Endothelial cell (in vitro differentiated cells): ENCODE measurements at regions not wholly inside any gene's neighbourhood (a gene's known extent, or its start where the extent isn't known, plus 50 kb on each side); places are given as distances from the start of the nearest gene placed in this dataset.

ENCODE experiments used
- DNase-seq: peaks from one replicate; pipeline ENCODE4 v3.0.0; 2021; ENCODE audit warnings: low spot score
- H3K27ac Mint-ChIP-seq: one replicate; pipeline ENCODE4 v1.8.0; 2021; ENCODE audit warnings: mixed read lengths, inconsistent platforms; ENCODE audit not compliant: unreplicated experiment
- H3K27me3 Mint-ChIP-seq: one replicate; pipeline ENCODE4 v1.8.0; 2021; ENCODE audit warnings: mild to moderate bottlenecking, moderate library complexity, mixed read lengths, inconsistent platforms; ENCODE audit not compliant: unreplicated experiment
- H3K36me3 Mint-ChIP-seq: one replicate; pipeline ENCODE4 v1.8.0; 2021; ENCODE audit warnings: mild to moderate bottlenecking, low read depth, mixed read lengths, inconsistent platforms; ENCODE audit not compliant: unreplicated experiment
- H3K4me1 Mint-ChIP-seq: one replicate; pipeline ENCODE4 v1.8.0; 2021; ENCODE audit warnings: mild to moderate bottlenecking, mixed read lengths, inconsistent platforms; ENCODE audit not compliant: unreplicated experiment
- H3K4me3 Mint-ChIP-seq: one replicate; pipeline ENCODE4 v1.8.0; 2021; ENCODE audit warnings: mild to moderate bottlenecking, mixed read lengths, inconsistent platforms; ENCODE audit not compliant: unreplicated experiment
- H3K9me3 Mint-ChIP-seq: one replicate; pipeline ENCODE4 v1.8.0; 2021; ENCODE audit warnings: mixed read lengths, inconsistent platforms; ENCODE audit not compliant: unreplicated experiment
- TF ChIP-seq, protein P1 (sequence below): fragments of 200-600 bp; sonication (generic); IDR thresholded peaks from one replicate; pipeline ENCODE4 v1.5.0; 2021; ENCODE audit warnings: antibody characterized with exemption; ENCODE audit not compliant: unreplicated experiment

DNA sequence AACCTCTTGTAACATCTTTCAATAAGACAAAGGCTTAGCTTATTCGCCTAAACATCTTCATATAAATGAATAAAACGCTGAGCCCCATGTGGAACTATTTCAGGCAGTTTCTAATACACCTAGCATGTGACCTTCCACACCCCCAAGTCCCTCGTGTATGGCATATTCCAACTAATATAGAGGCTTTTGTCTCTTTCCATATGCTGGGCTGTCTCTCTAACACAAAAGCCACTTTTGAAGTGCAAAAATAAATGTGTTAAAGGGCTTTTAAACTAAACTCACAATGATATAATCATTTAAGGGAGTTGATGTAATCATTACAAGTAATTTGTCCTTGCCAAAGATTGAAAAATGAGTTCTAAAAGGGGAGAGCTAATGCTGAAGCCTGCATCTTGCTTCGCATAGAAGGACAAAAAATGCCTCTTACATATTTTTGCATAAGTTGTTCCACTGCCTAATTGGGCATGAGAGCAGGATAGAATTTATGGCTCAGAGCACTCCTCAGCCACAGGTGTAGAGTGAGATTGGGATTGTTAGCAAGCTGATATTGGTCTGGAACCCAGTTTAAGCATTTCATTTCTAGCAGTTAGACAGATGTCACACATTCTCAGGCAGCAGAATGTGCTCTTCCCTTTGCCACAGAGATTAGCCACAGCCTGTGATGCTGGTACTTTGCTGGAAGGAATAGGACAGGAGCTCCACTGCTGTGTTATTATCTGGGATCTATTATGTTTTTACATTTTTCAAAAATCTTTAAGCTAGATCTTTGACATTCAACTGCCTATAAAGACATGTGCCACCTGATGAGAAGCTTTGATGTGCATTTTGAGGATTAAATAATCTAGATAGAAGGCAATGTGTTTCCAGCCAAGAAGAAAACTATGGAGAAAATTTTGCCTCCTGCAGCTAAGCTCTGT, 1044.4 kb downstream of the ADGRL2 start:
- no peaks in the 10 kb centered on the region for H3K36me3 Mint-ChIP-seq
- H3K9me3 Mint-ChIP-seq: no peaks in the 10 kb centered on the region
- H3K27me3 Mint-ChIP-seq: peaks cover 1% of the 10 kb centered on the region
- H3K4me3 Mint-ChIP-seq: no peak overlapping the region
- TF ChIP-seq, protein P1, sequence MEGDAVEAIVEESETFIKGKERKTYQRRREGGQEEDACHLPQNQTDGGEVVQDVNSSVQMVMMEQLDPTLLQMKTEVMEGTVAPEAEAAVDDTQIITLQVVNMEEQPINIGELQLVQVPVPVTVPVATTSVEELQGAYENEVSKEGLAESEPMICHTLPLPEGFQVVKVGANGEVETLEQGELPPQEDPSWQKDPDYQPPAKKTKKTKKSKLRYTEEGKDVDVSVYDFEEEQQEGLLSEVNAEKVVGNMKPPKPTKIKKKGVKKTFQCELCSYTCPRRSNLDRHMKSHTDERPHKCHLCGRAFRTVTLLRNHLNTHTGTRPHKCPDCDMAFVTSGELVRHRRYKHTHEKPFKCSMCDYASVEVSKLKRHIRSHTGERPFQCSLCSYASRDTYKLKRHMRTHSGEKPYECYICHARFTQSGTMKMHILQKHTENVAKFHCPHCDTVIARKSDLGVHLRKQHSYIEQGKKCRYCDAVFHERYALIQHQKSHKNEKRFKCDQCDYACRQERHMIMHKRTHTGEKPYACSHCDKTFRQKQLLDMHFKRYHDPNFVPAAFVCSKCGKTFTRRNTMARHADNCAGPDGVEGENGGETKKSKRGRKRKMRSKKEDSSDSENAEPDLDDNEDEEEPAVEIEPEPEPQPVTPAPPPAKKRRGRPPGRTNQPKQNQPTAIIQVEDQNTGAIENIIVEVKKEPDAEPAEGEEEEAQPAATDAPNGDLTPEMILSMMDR: no peak
- no peak overlapping the region for H3K27ac Mint-ChIP-seq
- DNase-seq: no peak
- H3K4me1 Mint-ChIP-seq: peaks cover 3% of the 10 kb centered on the region

DNA sequence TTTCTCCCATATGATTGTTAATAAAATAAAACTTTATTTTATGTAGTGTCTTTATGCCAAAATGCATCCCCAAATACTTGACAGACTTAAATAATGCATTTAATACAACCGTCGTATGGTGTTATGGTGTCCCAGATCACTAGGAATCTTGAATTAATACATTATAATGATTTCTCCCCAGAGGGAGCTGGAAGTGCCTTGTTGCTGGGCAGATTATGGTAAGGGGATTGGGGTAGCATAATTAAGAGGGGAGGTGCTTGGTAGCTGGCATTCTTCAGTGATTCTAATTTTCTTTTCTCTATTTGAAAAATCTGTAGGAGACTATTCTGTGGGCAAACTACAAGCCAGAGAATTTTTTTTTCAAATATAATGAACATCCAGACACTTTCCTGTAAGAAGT, 1043.7 kb downstream of the ADGRL2 start:
- H3K4me3 Mint-ChIP-seq: no peak overlapping the region
- no peaks in the 10 kb centered on the region for H3K9me3 Mint-ChIP-seq
- H3K27ac Mint-ChIP-seq: no peak overlapping the region
- H3K4me1 Mint-ChIP-seq: peaks cover 3% of the 10 kb centered on the region
- H3K27me3 Mint-ChIP-seq: peaks cover 1% of the 10 kb centered on the region
- TF ChIP-seq, protein P1: no peak
- H3K36me3 Mint-ChIP-seq: no peaks in the 10 kb centered on the region
- no peak for DNase-seq

DNA sequence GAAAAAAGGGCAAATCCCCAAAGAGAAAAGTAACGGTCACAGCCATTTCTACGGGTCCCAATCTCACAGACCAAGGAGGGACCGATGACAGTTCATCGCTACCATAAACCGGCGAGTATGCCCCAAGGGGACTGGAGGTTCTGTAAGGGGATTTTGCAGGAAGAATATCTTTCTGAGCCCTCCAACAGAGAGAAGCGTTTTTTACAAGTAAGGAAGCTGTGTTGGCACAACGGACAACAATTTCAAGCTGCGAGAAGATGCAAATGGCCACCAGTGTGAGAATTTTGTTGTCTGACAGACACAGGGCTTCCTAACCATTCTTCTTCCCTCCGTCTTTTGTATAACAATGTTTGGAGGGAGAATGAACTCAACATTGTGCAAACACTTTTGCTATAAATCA, 1043.1 kb downstream of the ADGRL2 start:
- TF ChIP-seq, protein P1: no peak
- no peaks in the 10 kb centered on the region for H3K9me3 Mint-ChIP-seq
- peaks cover 1% of the 10 kb centered on the region for H3K27me3 Mint-ChIP-seq
- peaks cover 3% of the 10 kb centered on the region for H3K4me1 Mint-ChIP-seq
- no peak overlapping the region for H3K4me3 Mint-ChIP-seq
- H3K36me3 Mint-ChIP-seq: no peaks in the 10 kb centered on the region
- H3K27ac Mint-ChIP-seq: no peak overlapping the region
- DNase-seq: no peak

DNA sequence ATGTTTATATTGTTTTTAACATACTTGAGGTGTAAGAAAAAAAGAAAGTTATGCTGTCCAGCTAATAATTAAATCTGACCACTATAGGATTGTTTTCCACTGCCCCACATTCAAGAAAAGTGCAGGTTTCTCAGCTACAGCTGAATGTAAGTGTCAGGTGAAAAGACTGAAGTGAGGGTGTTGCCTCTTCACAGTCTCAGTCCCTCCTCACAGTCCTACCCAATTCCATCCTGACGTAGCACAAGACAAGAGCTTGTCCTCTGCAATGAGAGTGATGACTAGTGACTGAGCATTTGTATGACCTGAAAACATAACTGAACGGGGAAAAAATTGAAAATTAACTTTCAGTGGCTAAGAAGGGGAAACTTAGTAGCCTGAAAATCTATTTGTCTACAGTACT, 1039.5 kb downstream of the ADGRL2 start:
- no peaks in the 10 kb centered on the region for H3K36me3 Mint-ChIP-seq
- no peak overlapping the region for H3K4me3 Mint-ChIP-seq
- peaks cover 9% of the 10 kb centered on the region for H3K4me1 Mint-ChIP-seq
- no peak for DNase-seq
- peaks cover 1% of the 10 kb centered on the region for H3K27me3 Mint-ChIP-seq
- H3K9me3 Mint-ChIP-seq: no peaks in the 10 kb centered on the region
- no peak overlapping the region for H3K27ac Mint-ChIP-seq
- TF ChIP-seq, protein P1: no peak

DNA sequence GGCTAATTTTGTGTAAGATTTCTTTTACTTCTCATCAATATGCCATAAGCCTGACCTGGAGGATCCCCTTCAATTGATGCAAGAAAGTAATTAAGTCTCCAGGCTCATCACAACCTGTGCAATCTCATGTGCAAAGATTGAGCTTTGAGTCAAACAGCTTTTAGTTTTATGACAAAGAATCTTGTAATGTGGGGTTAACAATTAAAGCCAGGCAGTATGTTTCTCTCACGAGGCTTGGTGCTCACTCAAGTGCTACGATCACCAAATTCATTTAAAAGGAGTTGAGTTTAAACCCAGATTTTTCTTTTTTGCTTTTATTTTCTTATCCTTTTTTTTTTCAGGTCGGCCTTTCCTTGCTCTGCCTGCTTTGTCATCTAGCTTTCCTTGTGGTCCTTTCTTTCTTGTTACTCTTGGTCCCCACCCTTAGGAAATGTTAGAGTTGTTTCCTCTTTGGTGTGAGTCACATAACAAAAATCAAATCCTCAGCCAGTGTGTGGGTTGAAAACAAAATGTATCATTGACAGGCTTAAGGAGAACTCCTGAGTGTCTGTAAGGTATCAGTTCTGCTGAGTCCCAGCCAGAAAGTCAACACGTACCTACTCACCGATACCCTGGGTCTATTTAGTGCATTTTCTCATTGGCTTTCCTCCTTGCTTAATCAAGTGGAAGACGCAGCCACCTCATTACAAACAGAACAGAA, 1037.2 kb downstream of the ADGRL2 start:
- H3K36me3 Mint-ChIP-seq: peaks cover 4% of the 10 kb centered on the region
- H3K4me1 Mint-ChIP-seq: peaks cover 23% of the 10 kb centered on the region
- TF ChIP-seq, protein P1: no peak
- peaks cover 4% of the 10 kb centered on the region for H3K9me3 Mint-ChIP-seq
- no peak for DNase-seq
- H3K27ac Mint-ChIP-seq: no peak overlapping the region
- peaks cover 1% of the 10 kb centered on the region for H3K27me3 Mint-ChIP-seq
- no peak overlapping the region for H3K4me3 Mint-ChIP-seq
